ENCODE measurements at regions not wholly inside any gene's neighbourhood (a gene's known extent, or its start where the extent isn't known, plus 50 kb on each side); places are given as distances from the start of the nearest gene placed in this dataset.

- TF ChIP-seq CTCF (IDR thresholded peaks at IDR 0.05) (no peak), RAD21 (IDR thresholded peaks at IDR 0.05; ENCODE audit: low read length) (no peak), FOXJ3 (CRISPR knock-in tag; IDR thresholded peaks at IDR 0.05) (no peak), NRF1 (IDR thresholded peaks at IDR 0.05; ENCODE audit: low read depth, low read length) (no peak)
Observed at GRCh38 chr3:187838016-187838540, 92.8 kb upstream of the BCL6 start.

Data from SK-N-SH (cell line).